ENCODE measurements at regions not wholly inside any gene's neighbourhood (a gene's known extent, or its start where the extent isn't known, plus 50 kb on each side); places are given as distances from the start of the nearest gene placed in this dataset.

DNA sequence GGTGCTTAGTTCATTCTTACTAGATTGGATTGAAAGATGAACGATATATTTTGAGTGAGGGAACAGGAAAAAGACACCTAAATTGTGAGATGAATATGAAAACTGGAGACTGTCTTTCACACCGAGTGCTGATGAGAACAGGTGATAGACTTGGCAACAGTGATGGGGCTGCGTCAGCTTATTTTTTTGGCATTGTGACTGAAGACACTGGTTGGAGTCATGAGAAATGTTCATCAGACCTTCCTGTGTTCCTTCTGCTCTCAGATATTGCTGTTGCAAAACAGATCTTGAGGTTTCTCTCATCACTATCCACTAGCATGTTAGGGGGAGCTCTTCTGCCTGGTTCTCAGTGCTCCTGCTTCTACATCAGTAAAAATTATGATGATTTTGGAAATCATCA is 124.2 kb upstream of the KCNIP4 start:
- no peaks in the 10 kb centered on the region for H3K79me2 ChIP-seq (ENCODE audit: low read depth)
- BruUV-seq (replicated peaks) = no TSS peak
- no peak overlapping the region for H3K4me3 ChIP-seq
- no peaks in the 10 kb centered on the region for H3K27me3 ChIP-seq (ENCODE audit: insufficient read depth, low read depth)
- no peak for TF ChIP-seq CTCF (conservative IDR thresholded peaks at IDR 0.05)
- no peak for TF ChIP-seq EZH2 (IDR thresholded peaks at IDR 0.05; ENCODE audit: low read depth)
- no peaks in the 10 kb centered on the region for H3K36me3 ChIP-seq (ENCODE audit: low read depth)
- DNase-seq = no peak
- no peak overlapping the region for H3K4me2 ChIP-seq
- H3K9me3 ChIP-seq (ENCODE audit: insufficient read depth, low read depth) = no peaks in the 10 kb centered on the region
- H3K9me2 ChIP-seq (ENCODE audit: insufficient read depth) = no peaks in the 10 kb centered on the region
- no peaks in the 10 kb centered on the region for H3K4me1 ChIP-seq (replicated peaks; ENCODE audit: insufficient read depth)
- no peaks in the 10 kb centered on the region for H4K20me1 ChIP-seq (ENCODE audit: insufficient read depth)
- CTCF ChIA-PET = no interaction called here
- no peak overlapping the region for H3K27ac ChIP-seq
- POLR2A ChIA-PET (ENCODE audit: unreplicated experiment) = no interaction called here
- intact Hi-C loops (cut with micrococcal nuclease; ENCODE audit: unreplicated experiment) = no loop called here
- no peaks in the 10 kb centered on the region for H3F3A ChIP-seq (ENCODE audit: insufficient read depth, low read depth)
- H2AFZ ChIP-seq = no peak overlapping the region

DNA sequence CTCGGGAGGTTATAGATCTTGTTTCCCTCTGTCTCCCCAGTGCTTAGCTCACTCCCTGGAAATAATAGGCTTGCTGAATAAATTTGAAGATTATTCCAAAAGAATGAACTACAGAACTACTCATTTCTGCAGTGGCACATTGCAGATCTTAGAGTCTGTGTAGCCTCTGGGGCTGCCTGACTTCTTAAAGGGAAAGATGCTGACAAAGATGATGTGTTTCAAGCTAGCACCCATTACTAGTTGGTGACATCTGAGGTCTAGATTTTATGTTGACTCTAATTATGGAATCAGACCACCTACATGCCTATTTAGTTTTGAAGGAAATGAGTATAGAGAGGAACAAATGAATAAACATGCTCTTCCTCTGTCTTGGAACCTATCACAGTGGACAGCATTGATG is 123.7 kb upstream of the KCNIP4 start:
- Histone ChIP-seq H3K4me3 (no peak overlapping the region), H3K36me3 (ENCODE audit: low read depth) (no peaks in the 10 kb centered on the region), H3K27ac (no peak overlapping the region), H3K27me3 (ENCODE audit: insufficient read depth, low read depth) (no peaks in the 10 kb centered on the region), H3K9me3 (ENCODE audit: insufficient read depth, low read depth) (no peaks in the 10 kb centered on the region), H3F3A (ENCODE audit: insufficient read depth, low read depth) (no peaks in the 10 kb centered on the region), H3K4me2 (no peak overlapping the region), H2AFZ (no peak overlapping the region), H4K20me1 (ENCODE audit: insufficient read depth) (no peaks in the 10 kb centered on the region), H3K9me2 (ENCODE audit: insufficient read depth) (no peaks in the 10 kb centered on the region), H3K79me2 (ENCODE audit: low read depth) (no peaks in the 10 kb centered on the region), H3K4me1 (replicated peaks; ENCODE audit: insufficient read depth) (no peaks in the 10 kb centered on the region)
- intact Hi-C loops (cut with micrococcal nuclease; ENCODE audit: unreplicated experiment) = no loop called here
- ChIA-PET POLR2A (ENCODE audit: unreplicated experiment) (no interaction called here), CTCF (no interaction called here)
- TF ChIP-seq CTCF (conservative IDR thresholded peaks at IDR 0.05) (no peak), EZH2 (IDR thresholded peaks at IDR 0.05; ENCODE audit: low read depth) (no peak)
- DNase-seq = no peak
- no TSS peak for BruUV-seq (replicated peaks)

GRCh38 chr4:22071749-22072148 is 123.2 kb upstream of the KCNIP4 start:
- Histone ChIP-seq H4K20me1 (ENCODE audit: insufficient read depth) (no peaks in the 10 kb centered on the region), H2AFZ (no peak overlapping the region), H3K27me3 (ENCODE audit: insufficient read depth, low read depth) (no peaks in the 10 kb centered on the region), H3K27ac (no peak overlapping the region), H3K4me2 (no peak overlapping the region), H3K9me2 (ENCODE audit: insufficient read depth) (no peaks in the 10 kb centered on the region), H3F3A (ENCODE audit: insufficient read depth, low read depth) (no peaks in the 10 kb centered on the region), H3K36me3 (ENCODE audit: low read depth) (no peaks in the 10 kb centered on the region), H3K4me3 (no peak overlapping the region), H3K79me2 (ENCODE audit: low read depth) (no peaks in the 10 kb centered on the region), H3K9me3 (ENCODE audit: insufficient read depth, low read depth) (no peaks in the 10 kb centered on the region), H3K4me1 (replicated peaks; ENCODE audit: insufficient read depth) (no peaks in the 10 kb centered on the region)
- intact Hi-C loops (cut with micrococcal nuclease; ENCODE audit: unreplicated experiment) = no loop called here
- ChIA-PET CTCF (no interaction called here), POLR2A (ENCODE audit: unreplicated experiment) (no interaction called here)
- no peak for DNase-seq
- no peak for TF ChIP-seq CTCF (conservative IDR thresholded peaks at IDR 0.05)
- no peak for TF ChIP-seq EZH2 (IDR thresholded peaks at IDR 0.05; ENCODE audit: low read depth)
- no TSS peak for BruUV-seq (replicated peaks)

Data from PC-9 (cell line).